Upper lobe of right lung (tissue), 1 donor: ENCODE measurements at regions not wholly inside any gene's neighbourhood (a gene's known extent, or its start where the extent isn't known, plus 50 kb on each side); places are given as distances from the start of the nearest gene placed in this dataset.

Experiments used
- ATAC-seq: fragments of 200-7000 bp; cut with Tn5 transposase; one replicate; pipeline ENCODE4 v1.9.1; 2020; ENCODE audit warnings: mild to moderate bottlenecking, moderate library complexity
- DNase-seq: peaks from one replicate; pipeline ENCODE4 v3.0.0-alpha.2; 2020
- H3K27ac ChIP-seq: fragments of 200-600 bp; one replicate; pipeline ENCODE4 v1.8.0; 2022
- H3K27me3 ChIP-seq: fragments of 200-600 bp; one replicate; pipeline ENCODE4 v1.8.0; 2022; ENCODE audit warnings: mild to moderate bottlenecking
- H3K36me3 ChIP-seq: fragments of 200-600 bp; one replicate; pipeline ENCODE4 v1.8.0; 2022
- H3K4me1 ChIP-seq: fragments of 200-600 bp; one replicate; pipeline ENCODE4 v1.8.0; 2022
- H3K4me3 ChIP-seq: fragments of 200-600 bp; one replicate; pipeline ENCODE4 v1.8.0; 2022; ENCODE audit warnings: mild to moderate bottlenecking
- H3K9me3 ChIP-seq: fragments of 200-600 bp; one replicate; pipeline ENCODE4 v1.8.0; 2022
- CTCF ChIP-seq: fragments of 200-600 bp; IDR thresholded peaks from one replicate; pipeline ENCODE4 v1.8.0; 2022; ENCODE audit warnings: antibody characterized with exemption
- intact Hi-C: fragments of 100-400 bp; cut with DNase I; formaldehyde crosslinking; loops from one replicate; pipeline ENCODE4 v1.11.0; 2022
- donor health status: DM: no; HTN: yes; CAD: no; lungs with severe emphysema.

- Histone ChIP-seq H3K4me3 (no peak overlapping the region), H3K36me3 (no peaks in the 10 kb centered on the region), H3K9me3 (no peaks in the 10 kb centered on the region), H3K27ac (no peak overlapping the region), H3K27me3 (no peaks in the 10 kb centered on the region), H3K4me1 (no peaks in the 10 kb centered on the region)
- no peak for DNase-seq
- intact Hi-C loops = no loop called here
- no peak for TF ChIP-seq CTCF
- ATAC-seq = no peak
Observed at GRCh38 chr13:84431646-84432045, 549.4 kb upstream of the SLITRK1 start.

GRCh38 chr13:84430446-84430845 lies 548.2 kb upstream of the SLITRK1 start:
- no peaks in the 10 kb centered on the region for H3K27me3 ChIP-seq
- no peak overlapping the region for H3K27ac ChIP-seq
- DNase-seq = no peak
- intact Hi-C loops = no loop called here
- no peak overlapping the region for H3K4me3 ChIP-seq
- H3K9me3 ChIP-seq = no peaks in the 10 kb centered on the region
- H3K36me3 ChIP-seq = no peaks in the 10 kb centered on the region
- ATAC-seq = no peak
- H3K4me1 ChIP-seq = no peaks in the 10 kb centered on the region
- TF ChIP-seq CTCF = no peak

GRCh38 chr13:84430015-84430414 lies 547.7 kb upstream of the SLITRK1 start:
- no peak overlapping the region for H3K27ac ChIP-seq
- H3K9me3 ChIP-seq = no peaks in the 10 kb centered on the region
- DNase-seq = no peak
- ATAC-seq = no peak
- H3K4me3 ChIP-seq = no peak overlapping the region
- TF ChIP-seq CTCF = no peak
- no peaks in the 10 kb centered on the region for H3K36me3 ChIP-seq
- no peaks in the 10 kb centered on the region for H3K27me3 ChIP-seq
- H3K4me1 ChIP-seq = no peaks in the 10 kb centered on the region
- intact Hi-C loops = no loop called here

- intact Hi-C loops = no loop called here
- ATAC-seq (no peak), DNase-seq (no peak)
- no peak overlapping the region for H3K27ac ChIP-seq
- no peaks in the 10 kb centered on the region for H3K9me3 ChIP-seq
- no peak for TF ChIP-seq CTCF
- no peaks in the 10 kb centered on the region for H3K36me3 ChIP-seq
- H3K4me3 ChIP-seq = no peak overlapping the region
- no peaks in the 10 kb centered on the region for H3K4me1 ChIP-seq
- H3K27me3 ChIP-seq = no peaks in the 10 kb centered on the region
Observed at GRCh38 chr13:84418041-84418440, 535.8 kb upstream of the SLITRK1 start.

GRCh38 chr13:84417416-84417815 lies 535.1 kb upstream of the SLITRK1 start:
- intact Hi-C loops = no loop called here
- H3K4me3 ChIP-seq = no peak overlapping the region

More at GRCh38 chr13:84417416-84417815, 535.1 kb upstream of the SLITRK1 start:
- no peak overlapping the region for H3K27ac ChIP-seq
- H3K9me3 ChIP-seq = no peaks in the 10 kb centered on the region
- ATAC-seq = no peak
- DNase-seq = no peak
- TF ChIP-seq CTCF = no peak
- no peaks in the 10 kb centered on the region for H3K36me3 ChIP-seq
- no peaks in the 10 kb centered on the region for H3K27me3 ChIP-seq
- H3K4me1 ChIP-seq = no peaks in the 10 kb centered on the region
